GM20000 (cell line): ENCODE measurements at regions not wholly inside any gene's neighbourhood (a gene's known extent, or its start where the extent isn't known, plus 50 kb on each side); places are given as distances from the start of the nearest gene placed in this dataset.

Source experiments
- DNase-seq: peaks from one replicate; pipeline ENCODE4 v3.0.0; 2012; ENCODE audit warnings: low spot score
- CTCF ChIP-seq: IDR thresholded peaks from 2 replicates; pipeline ENCODE4 v1.5.1; 2012; ENCODE audit warnings: mild to moderate bottlenecking, control low read depth; ENCODE audit errors: extremely low read depth, missing control alignments

GRCh38 chr1:29901624-29902325, 665.5 kb downstream of the PTPRU start:
- DNase-seq = no peak
- TF ChIP-seq CTCF = no peak

- no peak for TF ChIP-seq CTCF
- DNase-seq = no peak
Measured at GRCh38 chr1:29900712-29901111, 664.4 kb downstream of the PTPRU start.

GRCh38 chr1:29900104-29900679, 663.9 kb downstream of the PTPRU start:
- no peak for DNase-seq
- TF ChIP-seq CTCF = no peak

GRCh38 chr1:29896791-29897714, 660.7 kb downstream of the PTPRU start:
- no peak for DNase-seq
- no peak for TF ChIP-seq CTCF

GRCh38 chr1:29896300-29896699, 660.0 kb downstream of the PTPRU start:
- TF ChIP-seq CTCF = no peak
- no peak for DNase-seq

- no peak for DNase-seq
- no peak for TF ChIP-seq CTCF
Measured at GRCh38 chr1:29895201-29895600, 658.9 kb downstream of the PTPRU start.

GRCh38 chr1:29894311-29894710, 658.0 kb downstream of the PTPRU start:
- no peak for DNase-seq
- TF ChIP-seq CTCF = no peak
